C4-2B (cell line): ENCODE measurements at regions not wholly inside any gene's neighbourhood (a gene's known extent, or its start where the extent isn't known, plus 50 kb on each side); places are given as distances from the start of the nearest gene placed in this dataset.

Experiments
- CTCF ChIP-seq: fragments of 450-650 bp; conservative IDR thresholded peaks from 2 replicates; pipeline ENCODE4 v1.5.1; 2017; ENCODE audit warnings: mild to moderate bottlenecking
- ZFX ChIP-seq: fragments of 450-650 bp; IDR thresholded peaks from 2 replicates; pipeline ENCODE4 v1.6.1; 2017

- TF ChIP-seq CTCF: no peak
- no peak for TF ChIP-seq ZFX
These were observed 449.3 kb upstream of the BOD1L1 start for GRCh38 chr4:14076776-14077175.
